ENCODE measurements at regions not wholly inside any gene's neighbourhood (a gene's known extent, or its start where the extent isn't known, plus 50 kb on each side); places are given as distances from the start of the nearest gene placed in this dataset.

GRCh38 chr2:153138651-153139375, 339.7 kb downstream of the RPRM start:
- Mint-ChIP-seq H3K4me3 (ENCODE audit: unreplicated experiment) (no peak overlapping the region), H3K36me3 (ENCODE audit: low read depth, unreplicated experiment) (no peaks in the 10 kb centered on the region), H3K27me3 (ENCODE audit: unreplicated experiment) (no peaks in the 10 kb centered on the region), H3K4me1 (ENCODE audit: unreplicated experiment) (no peaks in the 10 kb centered on the region), H3K9me3 (ENCODE audit: unreplicated experiment) (no peaks in the 10 kb centered on the region), H3K27ac (ENCODE audit: unreplicated experiment) (no peak overlapping the region)
- TF ChIP-seq CTCF (IDR thresholded peaks at IDR 0.05; ENCODE audit: unreplicated experiment) = no peak
- DNase-seq (ENCODE audit: low spot score) = no peak

DNA sequence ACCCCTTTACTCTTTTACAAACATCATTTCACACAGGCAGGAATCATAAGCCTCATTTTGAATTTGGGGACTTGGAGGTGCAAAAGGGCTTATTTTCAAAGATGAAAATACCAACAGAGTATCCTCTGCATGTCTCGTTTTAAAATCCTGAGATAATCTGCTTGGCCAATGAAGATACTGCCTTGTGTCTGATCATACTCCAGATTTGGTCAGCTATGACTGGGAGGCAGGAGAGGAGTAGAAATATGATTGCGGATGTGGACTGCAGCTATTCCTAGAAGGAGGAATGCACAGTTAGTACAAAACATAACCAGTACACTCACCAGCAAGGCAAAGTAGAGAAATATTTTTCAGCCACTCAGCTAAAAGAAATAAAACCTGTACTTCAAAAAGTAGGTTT, 342.3 kb downstream of the RPRM start:
- Mint-ChIP-seq H3K36me3 (ENCODE audit: low read depth, unreplicated experiment) (no peaks in the 10 kb centered on the region), H3K4me1 (ENCODE audit: unreplicated experiment) (no peaks in the 10 kb centered on the region), H3K9me3 (ENCODE audit: unreplicated experiment) (no peaks in the 10 kb centered on the region), H3K27me3 (ENCODE audit: unreplicated experiment) (no peaks in the 10 kb centered on the region), H3K4me3 (ENCODE audit: unreplicated experiment) (no peak overlapping the region), H3K27ac (ENCODE audit: unreplicated experiment) (no peak overlapping the region)
- no peak for DNase-seq (ENCODE audit: low spot score)
- no peak for TF ChIP-seq CTCF (IDR thresholded peaks at IDR 0.05; ENCODE audit: unreplicated experiment)

- no peak for TF ChIP-seq CTCF (IDR thresholded peaks at IDR 0.05; ENCODE audit: unreplicated experiment)
- no peaks in the 10 kb centered on the region for H3K9me3 Mint-ChIP-seq (ENCODE audit: unreplicated experiment)
- no peaks in the 10 kb centered on the region for H3K27me3 Mint-ChIP-seq (ENCODE audit: unreplicated experiment)
- no peaks in the 10 kb centered on the region for H3K4me1 Mint-ChIP-seq (ENCODE audit: unreplicated experiment)
- DNase-seq (ENCODE audit: low spot score) = no peak
- no peaks in the 10 kb centered on the region for H3K36me3 Mint-ChIP-seq (ENCODE audit: low read depth, unreplicated experiment)
- no peak overlapping the region for H3K4me3 Mint-ChIP-seq (ENCODE audit: unreplicated experiment)
- H3K27ac Mint-ChIP-seq (ENCODE audit: unreplicated experiment) = no peak overlapping the region
Observed at GRCh38 chr2:153134725-153135124, 343.8 kb downstream of the RPRM start.

DNA sequence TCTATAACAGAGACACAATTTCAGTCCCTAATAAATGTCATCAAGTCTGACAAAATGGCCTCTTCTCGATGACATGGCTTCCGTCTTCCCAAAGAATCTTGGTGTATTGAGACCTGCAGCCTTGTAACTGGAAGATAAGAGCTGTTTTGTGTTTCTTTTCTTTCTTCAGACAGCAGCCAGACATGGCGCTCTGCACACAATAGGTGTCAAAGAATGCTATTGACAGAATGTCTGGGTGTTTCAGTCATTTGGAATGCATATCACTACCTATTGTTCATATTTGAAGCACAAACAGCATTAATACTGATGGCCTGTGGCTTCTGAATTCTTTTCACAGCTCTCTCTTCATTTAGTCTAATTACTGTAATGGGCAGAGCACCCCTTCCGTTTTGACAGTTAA, 344.8 kb downstream of the RPRM start:
- DNase-seq (ENCODE audit: low spot score) = no peak
- H3K27ac Mint-ChIP-seq (ENCODE audit: unreplicated experiment) = no peak overlapping the region
- H3K36me3 Mint-ChIP-seq (ENCODE audit: low read depth, unreplicated experiment) = no peaks in the 10 kb centered on the region
- H3K4me1 Mint-ChIP-seq (ENCODE audit: unreplicated experiment) = no peaks in the 10 kb centered on the region
- no peaks in the 10 kb centered on the region for H3K27me3 Mint-ChIP-seq (ENCODE audit: unreplicated experiment)
- H3K9me3 Mint-ChIP-seq (ENCODE audit: unreplicated experiment) = no peaks in the 10 kb centered on the region
- no peak for TF ChIP-seq CTCF (IDR thresholded peaks at IDR 0.05; ENCODE audit: unreplicated experiment)
- H3K4me3 Mint-ChIP-seq (ENCODE audit: unreplicated experiment) = no peak overlapping the region

- H3K4me1 Mint-ChIP-seq (ENCODE audit: unreplicated experiment) = no peaks in the 10 kb centered on the region
- H3K27ac Mint-ChIP-seq (ENCODE audit: unreplicated experiment) = no peak overlapping the region
- DNase-seq (ENCODE audit: low spot score) = no peak
- no peak for TF ChIP-seq CTCF (IDR thresholded peaks at IDR 0.05; ENCODE audit: unreplicated experiment)
- H3K9me3 Mint-ChIP-seq (ENCODE audit: unreplicated experiment) = no peaks in the 10 kb centered on the region
- no peak overlapping the region for H3K4me3 Mint-ChIP-seq (ENCODE audit: unreplicated experiment)
- H3K36me3 Mint-ChIP-seq (ENCODE audit: low read depth, unreplicated experiment) = no peaks in the 10 kb centered on the region
- H3K27me3 Mint-ChIP-seq (ENCODE audit: unreplicated experiment) = no peaks in the 10 kb centered on the region
Observed at GRCh38 chr2:153132418-153132817, 346.1 kb downstream of the RPRM start.
